HG03060 (cell line): ENCODE measurements at regions not wholly inside any gene's neighbourhood (a gene's known extent, or its start where the extent isn't known, plus 50 kb on each side); places are given as distances from the start of the nearest gene placed in this dataset.

ENCODE experiments used
- ATAC-seq: cut with Tn5 transposase; IDR thresholded peaks from one replicate; pipeline ENCODE4 v1.9.1; 2021; ENCODE audit warnings: low read depth, moderate number of reproducible peaks; ENCODE audit not compliant: unreplicated experiment

GRCh38 chr1:216794586-216794985 is 71.4 kb upstream of the ESRRG start:
- ATAC-seq = no peak

DNA sequence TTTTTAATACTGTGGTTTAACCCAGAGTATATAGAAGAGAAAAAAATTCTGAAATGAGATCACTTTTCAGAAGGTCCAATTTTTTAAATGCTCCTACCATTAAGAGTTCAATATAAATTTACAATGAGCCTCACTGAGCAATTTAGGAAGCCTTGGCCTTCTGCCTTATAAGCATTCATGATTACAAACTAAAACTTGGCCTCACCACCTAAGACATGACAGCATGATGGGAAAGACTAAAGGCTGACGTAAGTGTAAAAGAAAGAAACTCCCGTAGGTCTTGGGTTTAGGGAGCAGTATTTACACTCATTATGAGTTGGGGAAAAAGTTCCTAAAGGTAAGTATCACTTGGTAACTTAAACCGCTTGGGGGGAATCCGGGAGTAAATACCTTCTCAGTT is 70.7 kb upstream of the ESRRG start:
- ATAC-seq = no peak

- ATAC-seq = no peak
Measured at GRCh38 chr1:216793303-216793702, 70.1 kb upstream of the ESRRG start.

GRCh38 chr1:216788671-216789070 is 65.4 kb upstream of the ESRRG start:
- no peak for ATAC-seq

- ATAC-seq = no peak
Measured at GRCh38 chr1:216785737-216786136, 62.5 kb upstream of the ESRRG start.

- ATAC-seq = no peak
Measured at GRCh38 chr1:216785221-216785620, 62.0 kb upstream of the ESRRG start.

DNA sequence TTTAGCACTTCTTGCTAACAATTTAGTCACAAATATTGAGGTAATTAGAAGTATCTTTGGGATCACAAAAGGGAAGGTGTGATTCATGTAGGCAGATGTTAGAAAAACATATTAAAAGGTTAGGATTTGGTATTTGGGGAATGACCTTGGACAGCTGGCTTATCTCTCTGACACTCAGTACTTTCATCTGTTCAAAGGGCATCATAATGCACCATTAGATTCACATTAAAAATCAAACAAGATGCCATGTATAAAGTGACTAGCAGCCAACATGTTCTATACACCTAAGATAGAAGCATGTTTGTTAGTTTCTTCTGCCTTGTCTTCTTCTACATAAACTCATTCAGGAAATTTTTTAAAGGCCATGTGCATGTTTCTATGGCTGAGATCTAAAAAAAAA is 56.5 kb upstream of the ESRRG start:
- no peak for ATAC-seq

DNA sequence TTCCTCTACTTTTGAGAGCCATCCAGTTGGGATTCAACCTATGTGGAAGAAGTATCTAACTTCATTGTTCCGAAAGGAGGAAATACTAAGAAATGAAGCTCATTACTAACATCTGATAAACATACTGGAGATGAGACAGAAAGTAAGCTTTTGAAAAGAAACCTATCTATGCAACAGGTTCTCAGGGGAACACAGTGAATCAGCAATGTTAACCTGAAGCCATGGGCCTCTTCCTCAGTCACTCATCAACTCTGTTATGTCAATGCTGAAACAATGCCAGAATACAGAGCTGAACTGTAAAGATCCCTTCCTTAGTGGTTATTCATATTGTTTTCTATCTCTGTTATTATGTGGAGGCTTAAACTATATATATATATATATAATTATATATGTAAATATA is 55.5 kb upstream of the ESRRG start:
- ATAC-seq = no peak

- ATAC-seq = no peak
Measured at GRCh38 chr1:216777148-216777547, 53.9 kb upstream of the ESRRG start.
